Fibroblast of the conjunctiva (primary cell): ENCODE measurements at regions not wholly inside any gene's neighbourhood (a gene's known extent, or its start where the extent isn't known, plus 50 kb on each side); places are given as distances from the start of the nearest gene placed in this dataset.
"Not testable (repeated sequence)": the region's sequence is repeated elsewhere in the genome, so short reads cannot be mapped to it uniquely, and the experiment has no call there.

Source experiments
- DNase-seq: peaks from one replicate; pipeline ENCODE4 v3.0.0-alpha.2; 2010; ENCODE audit warnings: low read depth

DNA sequence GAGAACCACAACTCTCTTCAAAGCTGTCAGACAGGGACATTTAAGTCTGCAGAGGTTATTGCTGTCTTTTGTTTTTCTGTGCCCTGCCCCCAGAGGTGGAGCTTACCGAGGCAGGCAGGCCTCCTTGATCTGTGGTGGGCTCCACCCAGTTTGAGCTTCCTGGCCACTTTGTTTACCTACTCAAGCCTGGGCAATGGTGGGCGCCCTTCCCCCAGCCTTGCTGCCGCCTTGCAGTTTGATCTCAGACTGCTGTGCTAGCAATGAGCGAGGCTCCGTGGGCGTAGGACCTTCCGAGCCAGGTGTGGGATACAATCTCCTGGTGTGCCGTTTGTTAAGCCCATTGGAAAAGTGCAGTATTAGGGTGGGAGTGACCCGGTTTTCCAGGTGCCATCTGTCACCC is 822.1 kb downstream of the KCNMA1 start:
- DNase-seq: not testable (repeated sequence)

DNA sequence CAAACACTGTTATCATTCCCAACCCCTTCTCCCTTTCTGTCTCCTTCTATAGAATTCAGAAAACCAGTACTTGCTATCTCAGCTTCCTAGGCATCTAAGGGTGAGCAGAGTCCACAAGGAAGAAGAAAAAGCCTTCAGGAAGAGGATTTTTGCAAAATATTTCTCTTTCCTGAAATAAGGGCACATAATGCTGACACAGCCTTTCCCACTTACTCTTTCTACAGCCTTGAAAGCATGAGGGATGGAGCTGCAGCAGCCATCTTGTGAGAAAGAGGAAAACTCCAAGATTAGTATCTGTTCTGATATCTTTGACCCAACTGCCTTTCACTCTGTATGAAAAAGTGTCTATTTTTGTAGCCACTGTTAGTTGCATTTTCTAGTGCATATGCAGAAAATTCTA is 826.2 kb downstream of the KCNMA1 start:
- DNase-seq: no peak

DNA sequence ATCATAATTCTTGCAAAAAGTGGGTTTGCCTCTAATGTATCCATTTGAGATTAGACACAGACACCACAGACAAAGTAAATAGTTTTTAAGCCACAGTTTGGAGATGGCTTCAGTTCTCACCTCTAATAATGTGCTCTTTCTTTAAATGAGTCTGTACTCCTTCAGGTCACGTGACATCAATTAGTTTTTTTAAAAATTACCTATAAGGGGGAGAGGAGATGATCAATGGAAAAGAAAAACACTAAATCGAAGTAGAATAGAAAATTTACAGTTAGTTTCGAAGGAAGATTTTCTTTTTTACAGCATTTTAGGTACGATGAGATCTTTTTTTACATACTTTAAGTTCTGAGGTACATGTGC is 849.2 kb downstream of the KCNMA1 start:
- DNase-seq: no peak

DNA sequence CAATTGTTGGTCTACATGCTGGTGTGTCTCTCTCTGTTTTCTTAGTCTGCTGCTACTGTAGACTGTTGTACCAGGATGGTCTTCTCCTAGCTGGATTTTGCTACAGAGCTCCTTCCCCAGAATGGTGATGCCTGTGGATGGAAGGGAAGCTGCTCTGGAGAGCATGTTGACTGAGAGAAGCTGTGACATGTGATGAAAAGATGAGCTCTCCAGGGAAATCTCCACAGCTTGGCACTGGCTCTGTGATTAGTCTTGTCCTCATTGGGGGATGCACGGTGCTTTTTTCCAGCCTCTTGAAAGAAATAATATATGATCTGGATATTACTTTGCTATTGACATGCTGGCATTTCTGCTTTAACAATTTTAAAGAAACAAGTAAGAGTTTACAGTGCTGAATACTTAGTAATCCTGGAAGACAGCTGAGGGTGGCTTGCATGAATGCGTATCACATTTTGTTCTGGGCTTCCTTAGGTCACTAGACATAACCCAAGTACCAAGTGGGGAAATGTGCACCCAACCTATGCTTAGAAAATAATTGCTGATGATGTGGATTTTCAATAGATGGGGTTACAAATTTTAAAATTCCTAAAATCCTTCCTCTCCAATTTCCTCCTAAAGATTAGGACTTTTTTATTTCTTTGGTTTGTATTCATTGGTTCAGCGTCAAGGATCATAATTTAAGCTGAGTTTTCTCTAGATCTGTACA is 849.7 kb downstream of the KCNMA1 start:
- DNase-seq: no peak

DNA sequence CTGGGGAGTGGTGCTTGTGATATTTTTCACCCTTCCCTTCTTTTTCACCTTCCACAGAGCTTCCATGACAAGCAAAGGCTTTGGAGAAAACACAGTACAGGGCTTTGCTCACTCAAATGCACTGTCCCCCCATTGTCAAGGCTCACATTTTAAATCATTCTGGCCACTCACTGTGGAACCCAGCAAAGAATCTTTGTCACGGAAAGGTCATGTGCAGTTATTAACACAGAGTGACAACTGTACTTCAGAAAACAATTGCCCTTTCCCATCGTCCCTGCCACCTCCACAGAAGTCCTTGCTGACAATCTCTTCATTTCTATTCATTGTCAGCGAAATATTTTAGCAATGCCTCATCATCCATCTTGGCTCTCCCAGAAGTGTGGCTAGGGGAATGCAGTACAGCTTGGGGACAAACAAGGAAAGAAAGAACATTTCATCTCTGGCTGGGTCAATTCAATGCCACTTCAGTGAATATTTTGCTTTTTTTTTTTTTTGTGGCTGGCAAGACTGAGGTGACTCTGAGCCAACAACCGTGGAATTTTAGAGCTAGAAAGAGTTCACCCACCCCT is 851.0 kb downstream of the KCNMA1 start:
- DNase-seq: no peak

DNA sequence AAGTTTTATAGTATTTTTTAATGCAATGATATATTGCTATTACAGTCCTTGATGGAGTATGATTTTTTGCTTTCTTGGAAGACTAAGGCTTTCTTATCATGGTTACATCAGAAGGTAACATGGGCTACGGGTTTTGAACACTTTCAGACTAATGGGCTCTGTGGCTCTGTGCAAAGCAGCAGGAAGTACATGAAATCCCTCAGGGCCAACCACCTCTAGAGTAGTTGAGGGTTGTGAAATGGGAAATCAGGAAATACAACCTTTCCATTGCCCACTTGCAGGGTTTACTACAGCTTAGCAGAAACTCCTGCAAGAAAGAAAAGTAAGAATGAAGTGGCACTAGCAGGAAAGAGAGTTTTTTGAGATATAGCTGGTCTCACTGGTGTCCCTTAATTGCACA is 853.5 kb downstream of the KCNMA1 start:
- no peak for DNase-seq

DNA sequence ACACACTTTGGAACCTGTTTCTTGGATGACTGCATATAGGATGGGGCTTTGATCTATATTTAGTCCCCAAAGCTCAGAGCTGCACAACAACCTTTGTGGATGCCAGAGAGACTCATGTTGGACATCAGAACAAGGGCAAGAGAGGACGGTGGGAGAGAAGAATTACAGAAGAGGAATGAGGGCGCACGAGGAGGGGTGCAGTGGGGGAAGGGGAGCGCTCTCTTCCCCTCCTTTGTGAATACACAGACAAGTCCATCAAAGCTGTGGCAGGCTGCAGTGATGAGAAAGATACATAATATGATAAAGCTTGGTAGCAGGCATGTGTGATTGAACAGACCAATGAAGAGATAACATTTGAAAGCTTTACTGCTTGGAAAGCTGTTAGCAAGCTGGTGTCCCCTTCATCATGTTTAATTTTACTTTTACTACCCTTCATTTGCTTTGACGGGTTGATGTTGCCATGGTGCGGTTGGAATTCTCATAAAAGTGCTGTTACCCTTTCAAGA is 857.8 kb downstream of the KCNMA1 start:
- DNase-seq: no peak

DNA sequence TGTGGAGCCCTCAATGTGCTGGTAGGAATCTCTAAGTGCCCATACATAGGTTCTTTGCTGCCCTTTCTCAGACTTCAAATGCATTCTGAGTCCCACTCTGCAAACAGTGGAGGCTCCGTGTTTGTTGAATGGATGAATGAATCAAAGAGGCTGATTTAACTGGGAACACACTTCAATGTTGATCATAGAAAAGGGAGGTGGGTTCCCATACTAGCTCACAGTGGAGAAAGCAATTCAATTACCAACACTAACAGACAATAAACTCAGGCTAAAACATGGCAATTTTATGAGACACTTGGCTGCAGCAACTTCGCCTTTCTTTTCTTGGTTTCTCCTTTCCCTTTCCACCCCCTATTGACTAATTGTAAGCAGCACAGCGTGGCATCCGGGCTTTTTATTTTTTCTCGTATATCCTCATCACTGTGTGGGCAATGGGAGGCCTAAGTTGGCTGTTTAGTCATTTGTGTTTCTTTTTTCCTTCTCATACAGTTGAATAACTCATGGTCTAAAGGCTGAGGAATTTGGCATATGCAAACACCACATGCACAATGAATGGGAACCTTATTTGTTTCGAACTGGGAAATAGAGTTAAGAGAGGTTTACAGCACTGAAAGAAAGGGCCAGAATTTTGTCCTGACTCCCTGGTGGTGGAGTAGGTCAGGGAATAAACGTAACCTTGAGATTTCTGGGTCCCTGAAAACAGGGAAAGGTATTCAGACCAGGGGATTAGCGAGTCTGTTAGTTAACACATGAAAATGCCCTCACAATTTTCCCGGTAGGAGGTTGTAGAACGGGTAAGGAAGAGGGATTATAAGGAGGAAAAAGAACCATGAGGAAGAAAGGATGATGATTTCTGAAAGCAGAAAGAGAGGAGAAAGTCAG is 858.5 kb downstream of the KCNMA1 start:
- DNase-seq: no peak

DNA sequence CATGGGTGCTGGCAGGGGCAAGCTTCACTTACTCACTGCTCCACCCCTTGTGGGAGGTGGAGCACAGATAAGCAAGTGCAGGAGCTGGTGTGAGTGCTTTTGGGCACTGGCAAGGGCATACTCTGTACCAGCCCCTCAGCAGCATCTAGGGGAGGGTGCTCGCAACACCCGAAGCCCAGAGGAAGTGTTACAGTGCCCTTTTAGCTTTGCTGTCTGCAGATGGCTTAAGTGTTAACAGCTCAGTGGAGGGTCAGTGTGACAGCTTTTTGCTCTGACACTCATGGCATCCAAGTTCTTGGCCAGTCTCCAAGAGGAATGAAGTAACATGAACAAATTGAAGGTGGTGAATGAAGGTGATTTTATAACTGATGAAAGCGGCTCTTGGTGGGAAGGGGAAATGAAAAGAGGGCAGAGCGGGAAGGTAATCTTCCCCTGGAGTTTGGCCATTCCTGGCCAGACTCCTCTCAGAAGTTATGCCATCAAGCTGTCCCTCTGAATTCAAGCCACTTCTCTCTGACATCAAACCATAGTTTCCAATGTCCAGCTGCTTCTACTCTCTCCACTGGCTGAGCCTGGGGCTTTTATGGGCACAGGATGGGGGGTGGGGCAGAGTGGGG is 862.5 kb downstream of the KCNMA1 start:
- DNase-seq: no peak

DNA sequence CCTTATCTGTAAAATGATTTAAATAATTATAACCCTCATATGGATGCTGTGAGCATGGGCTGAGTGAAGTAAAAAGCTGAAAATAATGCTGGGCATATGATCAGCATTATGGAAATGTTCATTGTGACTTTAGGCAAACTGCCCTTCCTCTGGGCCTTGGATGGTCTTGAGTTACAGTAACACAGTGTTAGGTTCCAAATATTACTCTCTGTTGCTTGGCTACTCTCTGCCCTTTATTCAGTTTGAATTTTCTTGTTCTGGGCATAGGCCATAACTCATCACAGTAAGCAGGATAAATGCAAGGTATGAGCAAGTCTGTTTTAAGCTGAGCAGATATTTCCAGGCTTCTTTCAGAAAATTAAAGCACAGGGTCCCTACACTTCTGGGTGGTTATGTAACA is 868.0 kb downstream of the KCNMA1 start:
- no peak for DNase-seq

DNA sequence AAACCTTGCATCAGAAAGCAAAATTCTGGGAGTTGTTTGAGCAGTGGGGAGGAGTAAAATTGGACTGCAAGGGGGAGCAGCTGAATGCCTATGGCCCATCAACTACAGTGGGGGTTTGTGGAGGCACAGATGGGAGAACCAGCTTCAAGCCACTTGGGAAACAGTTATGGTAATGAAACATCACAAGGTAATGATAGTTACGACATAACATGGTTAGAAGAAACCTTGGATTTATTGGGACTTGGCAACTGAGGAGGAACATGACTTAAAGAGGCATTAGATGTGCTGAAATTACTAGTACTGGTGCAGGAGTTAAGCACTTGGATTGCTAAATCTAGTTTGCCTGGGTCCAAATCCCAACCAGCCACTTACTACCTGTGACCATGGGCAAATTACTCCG is 868.4 kb downstream of the KCNMA1 start:
- DNase-seq: no peak

DNA sequence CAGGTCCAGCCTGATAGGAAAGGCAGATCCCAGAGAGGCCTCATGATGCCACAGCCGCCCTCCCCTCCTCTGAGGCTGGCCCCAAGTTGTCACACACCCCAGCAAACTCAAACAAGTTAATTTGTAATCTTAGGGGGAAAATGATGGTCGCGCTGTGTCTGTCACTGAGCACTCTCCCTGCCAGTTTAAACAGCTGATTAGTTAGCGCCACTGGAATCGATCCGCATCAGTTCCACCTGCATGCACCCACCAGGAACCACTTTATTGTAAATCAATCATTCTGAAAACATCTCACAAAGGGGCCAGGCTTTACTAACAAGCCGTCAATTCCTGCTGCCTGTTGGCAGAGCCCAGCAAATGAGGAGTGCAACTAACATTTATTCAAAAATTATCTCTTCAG is 870.9 kb downstream of the KCNMA1 start:
- no peak for DNase-seq

DNA sequence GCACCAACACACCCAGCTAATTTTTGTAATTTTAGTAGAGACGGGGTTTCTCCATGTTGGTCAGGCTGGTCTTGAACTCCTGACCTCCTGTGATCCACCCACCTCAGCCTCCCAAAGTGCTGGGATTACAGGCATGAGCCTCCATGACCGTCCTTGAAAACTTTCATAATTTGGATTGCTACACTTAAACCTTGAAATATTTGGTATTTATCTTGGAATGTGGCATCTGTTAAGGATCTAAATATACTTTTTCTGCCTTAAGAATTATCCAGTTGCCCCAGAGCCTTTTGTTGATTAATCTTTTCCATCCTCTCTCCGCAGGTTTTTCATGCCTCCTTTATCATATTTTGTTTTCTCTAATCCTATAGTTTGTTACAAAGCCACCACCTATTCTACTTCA is 872.7 kb downstream of the KCNMA1 start:
- DNase-seq: not testable (repeated sequence)

DNA sequence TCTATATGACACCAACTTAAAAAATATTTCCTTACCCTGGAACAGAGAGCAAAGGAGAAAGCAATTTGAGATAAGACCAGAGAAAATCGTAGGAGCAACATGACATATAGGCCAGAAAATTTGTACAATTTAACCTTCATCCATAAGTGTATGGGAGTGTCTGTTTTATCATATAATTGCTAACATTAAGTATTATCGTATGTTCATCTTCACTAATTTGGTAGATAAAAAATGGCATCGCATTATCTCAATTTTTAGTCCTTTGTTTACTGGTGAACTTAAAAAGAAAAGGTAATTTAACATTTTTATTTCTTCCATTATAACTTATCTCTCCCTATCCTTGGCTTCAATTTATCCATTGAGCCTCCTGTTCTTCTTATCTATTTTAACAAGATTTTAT is 873.4 kb downstream of the KCNMA1 start:
- DNase-seq: no peak

DNA sequence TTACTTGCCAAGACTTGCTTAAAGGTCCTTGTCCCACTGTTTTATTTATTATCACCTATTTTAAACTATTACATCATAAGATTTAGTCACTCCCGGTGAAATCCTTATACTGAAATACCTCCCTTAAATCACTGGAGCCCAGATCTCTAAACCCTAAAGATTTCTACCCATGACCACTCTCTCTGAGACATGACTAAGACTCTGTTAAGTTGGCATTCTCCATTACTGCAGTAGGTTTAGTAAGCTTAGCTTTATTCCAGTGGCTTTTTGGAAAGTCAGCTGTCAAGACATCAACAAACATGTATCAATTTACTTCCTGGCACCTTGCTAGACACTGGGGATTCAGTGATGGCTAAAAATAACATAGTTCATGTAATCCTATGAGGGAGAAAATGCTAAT is 874.2 kb downstream of the KCNMA1 start:
- DNase-seq: no peak

DNA sequence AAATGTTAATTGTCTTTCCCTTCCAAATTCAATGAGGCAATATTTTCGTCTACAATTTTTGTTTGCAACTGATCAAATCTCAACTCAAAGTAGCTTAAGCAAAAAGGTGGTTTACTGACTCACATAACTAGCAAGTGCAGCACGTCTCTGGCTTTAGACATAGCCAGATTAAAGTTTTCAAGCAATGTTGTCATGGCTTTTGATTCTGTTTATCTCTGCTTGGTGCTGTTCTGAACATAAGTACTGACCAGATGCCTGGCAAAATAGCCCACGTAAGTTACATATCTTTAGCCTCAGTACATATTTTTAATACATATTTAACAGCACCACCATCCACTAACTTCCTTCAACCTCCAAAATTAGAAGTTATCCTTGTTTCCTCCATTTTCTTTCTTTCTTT is 877.9 kb downstream of the KCNMA1 start:
- no peak for DNase-seq

DNA sequence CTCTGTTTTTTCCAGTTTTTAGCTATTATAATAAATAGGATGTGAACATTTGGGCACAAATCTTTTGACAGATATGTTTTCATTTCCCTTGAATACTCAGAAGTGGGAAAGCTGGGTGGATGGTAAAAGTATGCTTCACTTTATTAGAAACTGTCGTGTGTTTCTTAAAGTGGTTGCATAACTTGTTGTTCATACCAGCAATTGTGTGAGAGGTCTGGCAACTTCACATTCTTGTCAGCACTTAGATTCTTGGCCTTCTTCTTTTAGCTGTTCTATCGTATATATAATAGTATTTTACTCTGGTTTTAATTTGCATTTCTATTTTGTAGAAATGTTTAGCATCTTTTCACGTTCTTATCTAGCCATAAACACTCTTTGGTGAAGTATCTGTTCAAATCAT is 894.4 kb downstream of the KCNMA1 start:
- no peak for DNase-seq

DNA sequence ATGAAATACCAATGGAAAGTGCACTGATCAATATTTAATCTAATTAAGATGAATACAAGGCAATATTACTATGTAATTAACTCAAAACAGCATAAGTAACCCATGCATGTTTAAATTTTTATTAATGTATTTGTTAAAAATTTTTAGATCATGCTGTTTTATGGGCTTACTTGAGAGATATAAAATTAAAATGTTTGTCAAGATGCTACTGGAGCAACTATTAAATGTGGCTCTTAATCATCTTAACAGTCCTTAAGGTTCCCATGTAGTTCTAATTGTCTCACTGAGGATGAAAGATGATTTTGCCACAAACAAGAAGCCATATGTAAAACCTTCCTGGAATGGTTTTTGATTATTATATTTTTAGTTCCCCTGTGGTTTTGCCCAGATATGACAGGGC is 897.1 kb downstream of the KCNMA1 start:
- no peak for DNase-seq

DNA sequence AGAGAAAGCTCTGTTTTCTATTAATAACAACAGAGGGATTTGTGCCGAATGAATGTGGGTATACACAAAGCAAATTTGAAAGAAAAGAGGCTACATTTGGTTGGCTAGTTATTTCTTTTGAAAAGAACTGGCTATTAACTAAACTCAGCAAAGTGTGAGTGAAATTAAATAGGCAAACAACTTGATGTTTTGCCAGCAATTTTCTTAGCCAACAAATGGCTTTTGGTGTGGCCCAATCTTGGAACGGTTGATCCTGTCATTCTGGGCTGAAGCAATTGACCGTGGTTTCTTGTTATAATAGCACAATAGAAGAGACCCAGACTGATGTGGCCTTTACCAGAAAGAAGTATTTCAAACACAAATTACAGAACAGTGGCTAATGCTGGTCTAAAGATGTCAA is 898.6 kb downstream of the KCNMA1 start:
- DNase-seq: no peak

DNA sequence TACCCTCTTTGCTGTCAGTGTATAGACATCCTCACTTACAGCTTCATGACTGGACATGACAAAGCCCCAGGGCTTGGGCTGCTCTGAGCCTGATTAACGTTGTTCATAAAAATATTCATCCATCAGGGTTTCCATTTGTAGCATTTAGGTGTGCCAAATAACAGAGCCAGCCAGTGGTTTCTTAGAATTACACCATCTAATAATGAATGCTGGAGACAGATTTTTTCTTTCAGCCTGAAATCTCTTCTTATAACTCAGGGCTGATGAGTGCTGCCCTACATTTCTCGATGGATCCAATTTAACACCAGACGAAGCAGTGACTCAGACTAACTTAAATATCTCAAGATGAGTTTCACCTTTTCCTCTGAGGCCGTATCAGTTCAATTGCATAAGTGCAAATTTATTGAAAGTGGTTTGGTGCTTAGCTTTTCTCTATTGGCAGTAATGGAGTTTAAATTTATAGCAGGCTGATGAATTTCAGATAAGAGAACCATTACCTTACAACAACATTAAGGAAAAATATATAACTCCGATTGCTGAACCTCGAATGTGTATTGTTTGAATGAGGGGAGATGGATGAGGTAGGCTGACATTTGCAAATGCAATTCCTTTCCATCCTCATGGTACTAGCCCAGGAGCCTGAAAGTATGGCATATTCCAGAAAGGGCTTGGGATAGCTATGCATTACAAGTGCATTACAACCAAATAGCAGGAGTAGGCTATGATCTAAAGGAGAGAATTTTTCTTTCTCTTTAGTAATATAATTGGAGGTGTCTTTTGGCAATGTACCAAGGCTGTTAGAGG is 900.6 kb downstream of the KCNMA1 start:
- no peak for DNase-seq

DNA sequence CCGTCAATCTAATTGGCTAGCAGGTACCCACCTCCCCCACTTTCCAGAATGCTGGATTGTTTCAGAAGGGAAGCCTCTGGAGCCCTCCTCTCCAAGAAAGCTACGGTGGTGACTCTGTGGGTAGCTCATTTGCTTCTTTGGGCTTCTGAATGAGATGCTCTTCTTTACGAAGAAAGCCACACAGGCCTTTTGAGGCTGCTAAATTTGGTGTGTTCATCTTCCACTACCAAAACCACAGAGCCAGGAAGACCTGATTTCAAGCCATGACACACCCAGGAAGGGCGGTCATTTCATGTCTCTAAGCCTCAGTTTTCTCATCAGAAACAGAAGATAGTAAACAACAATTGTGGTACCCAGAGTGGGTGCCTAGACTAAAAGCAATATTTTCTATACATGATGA is 901.2 kb downstream of the KCNMA1 start:
- DNase-seq: no peak

DNA sequence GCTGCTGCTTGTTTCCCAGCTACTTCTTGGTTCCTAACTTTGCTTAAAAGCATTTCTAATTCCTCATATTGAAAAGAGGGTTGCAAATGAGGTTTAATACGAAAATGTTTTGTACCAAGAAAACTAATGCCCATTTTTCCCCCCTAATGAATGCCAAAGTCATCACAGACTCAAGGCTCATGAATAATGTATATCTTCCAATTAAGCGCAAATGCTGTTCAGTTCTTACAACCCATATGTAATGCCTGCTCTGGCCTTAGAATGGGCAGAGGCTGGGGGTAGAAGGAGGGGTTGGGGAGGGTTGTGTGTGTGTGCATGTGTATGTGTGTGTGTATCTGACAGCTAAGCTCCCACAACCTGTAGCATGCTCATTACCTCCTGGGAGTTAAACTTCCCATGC is 901.7 kb downstream of the KCNMA1 start:
- DNase-seq: no peak
